ENCODE measurements at regions not wholly inside any gene's neighbourhood (a gene's known extent, or its start where the extent isn't known, plus 50 kb on each side); places are given as distances from the start of the nearest gene placed in this dataset.

GRCh38 chr9:105194234-105194633 lies 50.2 kb upstream of the SLC44A1 start:
- TF ChIP-seq CTCF (IDR thresholded peaks at IDR 0.05) (no peak), POLR2A (IDR thresholded peaks at IDR 0.05) (no peak)
